ENCODE measurements at regions not wholly inside any gene's neighbourhood (a gene's known extent, or its start where the extent isn't known, plus 50 kb on each side); places are given as distances from the start of the nearest gene placed in this dataset.
"Not testable (repeated sequence)": the region's sequence is repeated elsewhere in the genome, so short reads cannot be mapped to it uniquely, and the experiment has no call there.

- DNase-seq (ENCODE audit: insufficient read length) (no peak), FAIRE-seq (no peak)
- no peak for TF ChIP-seq TAF1 (IDR thresholded peaks at IDR 0.05; ENCODE audit: borderline replicate concordance, low read depth, low read length)
- no peak for TF ChIP-seq POLR2AphosphoS5 (IDR thresholded peaks at IDR 0.05; ENCODE audit: low read depth, low read length)
- TF ChIP-seq POLR2A (IDR thresholded peaks at IDR 0.05; ENCODE audit: low read depth, low read length): no peak
These were observed 52.5 kb upstream of the WDFY3 start for GRCh38 chr4:85018983-85019382.

GRCh38 chr4:85019411-85019810, 52.9 kb upstream of the WDFY3 start:
- no peak for DNase-seq (ENCODE audit: insufficient read length)
- no peak for TF ChIP-seq POLR2AphosphoS5 (IDR thresholded peaks at IDR 0.05; ENCODE audit: low read depth, low read length)
- no peak for TF ChIP-seq TAF1 (IDR thresholded peaks at IDR 0.05; ENCODE audit: borderline replicate concordance, low read depth, low read length)
- no peak for TF ChIP-seq POLR2A (IDR thresholded peaks at IDR 0.05; ENCODE audit: low read depth, low read length)
- no peak for FAIRE-seq

DNA sequence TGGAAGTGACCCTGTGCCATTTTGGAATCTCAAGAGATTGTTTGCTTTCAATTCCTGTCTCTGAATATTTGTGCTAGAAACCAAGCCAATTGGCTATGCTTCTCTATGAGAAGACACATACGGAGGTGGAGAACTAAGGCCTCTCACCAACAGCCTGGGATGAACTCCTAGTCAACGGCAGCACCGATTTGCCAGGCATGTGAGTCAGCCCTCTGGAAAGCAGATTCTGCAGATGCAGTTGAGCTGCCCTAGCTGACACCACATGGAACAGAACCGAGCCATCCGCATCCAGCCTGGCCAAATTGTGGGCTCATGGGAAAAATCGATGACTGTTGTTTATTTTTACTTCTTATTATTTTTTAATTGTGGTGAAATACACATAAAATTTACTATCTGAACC, 58.2 kb upstream of the WDFY3 start:
- FAIRE-seq: no peak
- DNase-seq (ENCODE audit: insufficient read length): no peak
- TF ChIP-seq TAF1 (IDR thresholded peaks at IDR 0.05; ENCODE audit: borderline replicate concordance, low read depth, low read length) (no peak), POLR2AphosphoS5 (IDR thresholded peaks at IDR 0.05; ENCODE audit: low read depth, low read length) (no peak), POLR2A (IDR thresholded peaks at IDR 0.05; ENCODE audit: low read depth, low read length) (no peak)

DNA sequence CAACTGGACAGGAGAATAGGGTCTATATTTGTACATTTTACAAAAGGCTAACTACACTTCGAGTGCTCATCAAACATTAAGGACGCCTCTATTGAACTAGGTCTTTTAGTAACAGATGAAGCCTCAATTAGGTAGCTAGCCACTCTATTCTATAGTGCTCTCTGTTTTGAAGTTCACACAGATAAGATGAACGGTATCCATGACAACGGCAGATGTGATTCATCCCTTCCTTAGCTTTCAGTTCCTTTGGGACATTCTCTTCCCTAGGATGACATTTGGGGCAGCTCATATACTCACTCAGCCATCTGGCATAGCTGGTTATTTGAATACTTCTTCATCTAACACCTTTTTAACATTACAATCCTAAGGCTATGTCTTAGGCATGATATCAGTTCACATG, 62.4 kb upstream of the WDFY3 start:
- FAIRE-seq (no peak), DNase-seq (ENCODE audit: insufficient read length) (no peak)
- TF ChIP-seq TAF1 (IDR thresholded peaks at IDR 0.05; ENCODE audit: borderline replicate concordance, low read depth, low read length) (no peak), POLR2A (IDR thresholded peaks at IDR 0.05; ENCODE audit: low read depth, low read length) (no peak), POLR2AphosphoS5 (IDR thresholded peaks at IDR 0.05; ENCODE audit: low read depth, low read length) (no peak)

GRCh38 chr4:85029453-85029852, 63.0 kb upstream of the WDFY3 start:
- TF ChIP-seq POLR2AphosphoS5 (IDR thresholded peaks at IDR 0.05; ENCODE audit: low read depth, low read length) (no peak), POLR2A (IDR thresholded peaks at IDR 0.05; ENCODE audit: low read depth, low read length) (no peak), TAF1 (IDR thresholded peaks at IDR 0.05; ENCODE audit: borderline replicate concordance, low read depth, low read length) (no peak)
- DNase-seq (ENCODE audit: insufficient read length) (no peak), FAIRE-seq (no peak)

DNA sequence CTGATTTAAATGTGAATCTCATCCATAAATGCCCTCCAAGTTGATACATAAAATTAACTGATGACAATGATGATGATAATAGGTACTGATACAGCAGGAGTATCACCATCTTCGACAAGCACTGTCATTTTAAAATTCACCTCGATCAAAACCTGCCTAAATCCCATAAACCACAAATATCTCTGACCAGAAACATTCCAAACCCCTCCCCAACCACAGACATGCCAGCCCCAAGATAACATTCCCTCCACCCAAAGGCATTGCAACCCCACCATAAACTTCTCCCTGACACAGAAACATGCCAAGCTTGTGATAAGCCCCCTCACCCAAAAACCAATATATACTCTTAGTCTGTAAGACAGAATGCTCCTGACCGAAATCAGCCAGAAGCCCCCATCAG, 63.7 kb upstream of the WDFY3 start:
- no peak for DNase-seq (ENCODE audit: insufficient read length)

DNA sequence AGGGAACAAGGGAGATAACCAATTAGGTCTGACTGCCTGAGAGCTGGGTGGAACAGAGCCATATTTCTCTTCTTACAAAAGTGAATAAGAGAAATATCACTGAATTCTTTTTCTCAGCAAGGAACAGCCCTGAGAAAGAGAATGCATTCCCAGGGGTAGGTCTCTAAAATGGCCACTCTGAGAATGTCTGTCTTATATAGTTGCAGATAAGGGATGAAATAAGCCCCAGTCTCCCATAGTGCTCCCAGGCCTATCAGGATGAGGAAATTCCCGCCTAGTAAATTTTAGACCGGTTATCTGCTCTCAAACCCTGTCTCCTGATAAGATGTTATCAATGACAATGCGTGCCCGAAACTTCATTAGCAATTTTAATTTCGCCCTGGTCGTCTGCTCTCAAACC, 67.3 kb upstream of the WDFY3 start:
- FAIRE-seq; DNase-seq (ENCODE audit: insufficient read length): not testable (repeated sequence)

More for the DNA sequence above, 63.7 kb upstream of the WDFY3 start:
- FAIRE-seq: no peak
- TF ChIP-seq POLR2A (IDR thresholded peaks at IDR 0.05; ENCODE audit: low read depth, low read length) (no peak), POLR2AphosphoS5 (IDR thresholded peaks at IDR 0.05; ENCODE audit: low read depth, low read length) (no peak), TAF1 (IDR thresholded peaks at IDR 0.05; ENCODE audit: borderline replicate concordance, low read depth, low read length) (no peak)

- FAIRE-seq (no peak), DNase-seq (ENCODE audit: insufficient read length) (no peak)
- no peak for TF ChIP-seq TAF1 (IDR thresholded peaks at IDR 0.05; ENCODE audit: borderline replicate concordance, low read depth, low read length)
- TF ChIP-seq POLR2AphosphoS5 (IDR thresholded peaks at IDR 0.05; ENCODE audit: low read depth, low read length): no peak
- no peak for TF ChIP-seq POLR2A (IDR thresholded peaks at IDR 0.05; ENCODE audit: low read depth, low read length)
These were observed 73.0 kb upstream of the WDFY3 start for GRCh38 chr4:85039526-85039925.

GRCh38 chr4:85043812-85044496, 77.5 kb upstream of the WDFY3 start:
- FAIRE-seq; DNase-seq (ENCODE audit: insufficient read length): not testable (repeated sequence)

DNA sequence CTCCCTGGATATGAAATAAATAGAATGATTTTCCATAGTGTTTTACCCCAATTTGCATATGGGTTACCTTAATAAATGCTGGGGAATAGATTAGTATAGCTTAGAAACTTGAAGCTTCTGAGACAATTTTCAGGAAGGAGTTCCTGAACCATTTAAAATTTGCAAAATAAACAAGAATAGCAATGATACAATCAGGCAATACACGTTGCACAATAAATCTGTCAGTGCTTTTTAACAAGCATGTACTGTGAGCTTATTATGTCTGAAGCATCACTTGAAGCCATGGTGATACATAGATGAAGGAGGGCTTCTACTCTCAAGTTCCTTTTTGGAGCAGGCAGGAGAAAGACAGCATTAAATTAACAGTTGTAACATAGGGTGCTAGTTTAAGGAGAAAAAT, 84.2 kb upstream of the WDFY3 start:
- FAIRE-seq (no peak), DNase-seq (ENCODE audit: insufficient read length) (no peak)
- TF ChIP-seq TAF1 (IDR thresholded peaks at IDR 0.05; ENCODE audit: borderline replicate concordance, low read depth, low read length) (no peak), POLR2A (IDR thresholded peaks at IDR 0.05; ENCODE audit: low read depth, low read length) (no peak), POLR2AphosphoS5 (IDR thresholded peaks at IDR 0.05; ENCODE audit: low read depth, low read length) (no peak)

GRCh38 chr4:85051526-85051925, 85.0 kb upstream of the WDFY3 start:
- no peak for TF ChIP-seq POLR2AphosphoS5 (IDR thresholded peaks at IDR 0.05; ENCODE audit: low read depth, low read length)
- TF ChIP-seq TAF1 (IDR thresholded peaks at IDR 0.05; ENCODE audit: borderline replicate concordance, low read depth, low read length): no peak
- no peak for TF ChIP-seq POLR2A (IDR thresholded peaks at IDR 0.05; ENCODE audit: low read depth, low read length)
- no peak for FAIRE-seq
- DNase-seq (ENCODE audit: insufficient read length): no peak

DNA sequence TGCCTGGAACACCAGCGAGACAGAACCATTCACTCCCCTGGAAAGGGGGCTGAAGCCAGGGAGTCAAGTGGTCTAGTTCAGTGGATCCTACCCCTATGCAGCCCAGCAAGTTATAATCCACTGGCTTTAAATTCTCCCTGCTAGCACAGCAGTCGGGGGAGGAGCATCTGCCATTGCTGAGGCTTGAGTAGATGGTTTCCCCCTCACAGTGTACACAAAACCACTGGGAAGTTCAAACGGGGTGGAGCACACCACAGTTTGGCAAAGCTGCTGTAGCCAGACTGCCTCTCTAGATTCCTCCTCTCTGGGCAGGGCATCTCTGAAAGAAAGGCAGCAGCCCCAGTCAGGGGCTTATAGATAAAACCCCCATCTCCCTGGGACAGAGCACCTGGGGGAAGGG, 88.4 kb upstream of the WDFY3 start:
- FAIRE-seq; DNase-seq (ENCODE audit: insufficient read length): not testable (repeated sequence)

DNA sequence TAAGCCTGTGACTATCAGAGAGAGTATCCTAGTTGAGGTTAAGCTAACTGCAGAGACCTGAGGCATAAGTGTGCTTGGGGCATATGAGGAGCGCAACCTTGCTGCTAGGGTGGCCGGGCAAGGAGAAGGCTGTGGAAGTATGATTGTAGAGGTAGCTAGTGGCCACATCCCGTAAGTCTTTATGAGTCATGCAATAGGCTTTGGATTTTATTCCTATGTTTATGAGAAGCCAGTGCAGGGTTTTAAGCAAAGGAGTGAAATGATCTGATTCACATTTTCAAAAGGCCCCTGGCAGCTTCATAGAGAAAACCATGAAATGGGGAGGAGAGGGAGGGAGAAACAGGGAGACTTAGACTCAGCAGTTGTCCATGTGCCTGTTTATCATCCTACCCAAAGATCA, 92.1 kb upstream of the WDFY3 start:
- TF ChIP-seq POLR2A (IDR thresholded peaks at IDR 0.05; ENCODE audit: low read depth, low read length) (no peak), TAF1 (IDR thresholded peaks at IDR 0.05; ENCODE audit: borderline replicate concordance, low read depth, low read length) (no peak), POLR2AphosphoS5 (IDR thresholded peaks at IDR 0.05; ENCODE audit: low read depth, low read length) (no peak)
- no peak for DNase-seq (ENCODE audit: insufficient read length)
- FAIRE-seq: no peak

All from GM12892 (cell line).